ENCODE measurements at regions not wholly inside any gene's neighbourhood (a gene's known extent, or its start where the extent isn't known, plus 50 kb on each side); places are given as distances from the start of the nearest gene placed in this dataset.
"Not testable (repeated sequence)": the region's sequence is repeated elsewhere in the genome, so short reads cannot be mapped to it uniquely, and the experiment has no call there.

- DNase-seq, result no peak
These were observed 216.8 kb downstream of the FBXO8 start for GRCh38 chr4:174066611-174067205.

- DNase-seq, result no peak
These were observed 220.6 kb downstream of the FBXO8 start for GRCh38 chr4:174062831-174063230.

- DNase-seq, result no peak
These were observed 222.4 kb downstream of the FBXO8 start for GRCh38 chr4:174061026-174061425.

GRCh38 chr4:174058846-174059245, 224.6 kb downstream of the FBXO8 start:
- DNase-seq, result no peak

- DNase-seq, result no peak
These were observed 226.5 kb downstream of the FBXO8 start for GRCh38 chr4:174056959-174057358.

GRCh38 chr4:174055344-174055743, 228.1 kb downstream of the FBXO8 start:
- no peak for DNase-seq

- no peak for DNase-seq
These were observed 229.6 kb downstream of the FBXO8 start for GRCh38 chr4:174053895-174054294.

GRCh38 chr4:174047363-174047762, 236.1 kb downstream of the FBXO8 start:
- DNase-seq, result no peak

GRCh38 chr4:174045829-174046228, 237.6 kb downstream of the FBXO8 start:
- DNase-seq, result not testable (repeated sequence)

- DNase-seq, result no peak
These were observed 238.1 kb downstream of the FBXO8 start for GRCh38 chr4:174045381-174045780.

GRCh38 chr4:174041555-174042105, 241.8 kb downstream of the FBXO8 start:
- no peak for DNase-seq

GRCh38 chr4:174040287-174040686, 243.2 kb downstream of the FBXO8 start:
- DNase-seq, result no peak

- DNase-seq, result no peak
These were observed 245.0 kb downstream of the FBXO8 start for GRCh38 chr4:174038481-174038880.

GRCh38 chr4:174037631-174038030, 245.8 kb downstream of the FBXO8 start:
- DNase-seq, result no peak

- DNase-seq, result no peak
These were observed 246.4 kb downstream of the FBXO8 start for GRCh38 chr4:174037049-174037448.

- no peak for DNase-seq
These were observed 246.9 kb downstream of the FBXO8 start for GRCh38 chr4:174036576-174036975.

GRCh38 chr4:174036111-174036510, 247.4 kb downstream of the FBXO8 start:
- no peak for DNase-seq

- no peak for DNase-seq
These were observed 259.8 kb downstream of the FBXO8 start for GRCh38 chr4:174023641-174024040.

GRCh38 chr4:174018236-174018635, 265.2 kb downstream of the FBXO8 start:
- no peak for DNase-seq

- no peak for DNase-seq
These were observed 267.2 kb downstream of the FBXO8 start for GRCh38 chr4:174016251-174016650.

- DNase-seq, result no peak
These were observed 270.6 kb downstream of the FBXO8 start for GRCh38 chr4:174012886-174013259.

GRCh38 chr4:174012135-174012885, 271.2 kb downstream of the FBXO8 start:
- DNase-seq, result no peak

- no peak for DNase-seq
These were observed 272.9 kb downstream of the FBXO8 start for GRCh38 chr4:174010547-174010946.

Data from skin of body (tissue), 1 donor.